ENCODE measurements at regions not wholly inside any gene's neighbourhood (a gene's known extent, or its start where the extent isn't known, plus 50 kb on each side); places are given as distances from the start of the nearest gene placed in this dataset.

DNA sequence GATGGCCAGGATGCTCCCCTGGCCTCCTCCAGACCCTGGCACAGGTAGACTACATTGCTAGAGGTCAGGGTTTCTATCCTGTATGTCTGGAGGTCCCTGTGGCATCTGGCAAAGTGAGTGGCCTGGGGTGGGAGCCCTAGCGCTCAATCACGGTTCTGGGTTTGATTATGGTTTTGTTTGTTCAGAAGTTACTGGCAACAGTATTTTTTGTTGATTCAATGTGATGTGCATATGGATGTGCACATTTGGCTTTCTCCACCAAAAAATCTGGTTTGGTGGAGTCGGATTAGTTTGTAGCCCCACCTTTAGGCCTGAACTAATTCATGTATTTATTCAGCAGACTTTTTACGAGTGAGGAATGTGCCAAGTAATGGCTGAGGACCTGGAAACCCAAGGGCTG, 109.7 kb downstream of the VEGFA start:
- H3K36me3 ChIP-seq (ENCODE audit: control insufficient read depth in 2 of 2, extremely low read depth in 1 of 2, insufficient read depth in 2 of 2, low read length in 2 of 2): no peaks in the 10 kb centered on the region
- ChIA-PET POLR2A (no interaction called here), CTCF (interaction anchor here (0.9 kb wide), 1 partner anchor 212 kb away, joined by 3 read pairs; no protein-coding TSS in a partner anchor)
- no peaks in the 10 kb centered on the region for H4K20me1 ChIP-seq (replicated peaks; ENCODE audit: control insufficient read depth, extremely low read depth, insufficient read depth, low read length)
- intact Hi-C loops (cut with micrococcal nuclease): no loop called here
- no peak overlapping the region for H2AFZ ChIP-seq (ENCODE audit: low read depth, low read length)
- H3K9me3 ChIP-seq (replicated peaks; ENCODE audit: control insufficient read depth, insufficient read depth, low read length): no peaks in the 10 kb centered on the region
- H3K4me3 ChIP-seq (replicated peaks in 1 of 3; ENCODE audit: insufficient read depth in 1 of 3, low read depth in 1 of 3, low read length in 3 of 3): no peak overlapping the region
- H3K27me3 ChIP-seq (ENCODE audit: control insufficient read depth in 2 of 2, insufficient read depth in 2 of 2, low read length in 2 of 2): no peaks in the 10 kb centered on the region
- TF ChIP-seq, protein P1, sequence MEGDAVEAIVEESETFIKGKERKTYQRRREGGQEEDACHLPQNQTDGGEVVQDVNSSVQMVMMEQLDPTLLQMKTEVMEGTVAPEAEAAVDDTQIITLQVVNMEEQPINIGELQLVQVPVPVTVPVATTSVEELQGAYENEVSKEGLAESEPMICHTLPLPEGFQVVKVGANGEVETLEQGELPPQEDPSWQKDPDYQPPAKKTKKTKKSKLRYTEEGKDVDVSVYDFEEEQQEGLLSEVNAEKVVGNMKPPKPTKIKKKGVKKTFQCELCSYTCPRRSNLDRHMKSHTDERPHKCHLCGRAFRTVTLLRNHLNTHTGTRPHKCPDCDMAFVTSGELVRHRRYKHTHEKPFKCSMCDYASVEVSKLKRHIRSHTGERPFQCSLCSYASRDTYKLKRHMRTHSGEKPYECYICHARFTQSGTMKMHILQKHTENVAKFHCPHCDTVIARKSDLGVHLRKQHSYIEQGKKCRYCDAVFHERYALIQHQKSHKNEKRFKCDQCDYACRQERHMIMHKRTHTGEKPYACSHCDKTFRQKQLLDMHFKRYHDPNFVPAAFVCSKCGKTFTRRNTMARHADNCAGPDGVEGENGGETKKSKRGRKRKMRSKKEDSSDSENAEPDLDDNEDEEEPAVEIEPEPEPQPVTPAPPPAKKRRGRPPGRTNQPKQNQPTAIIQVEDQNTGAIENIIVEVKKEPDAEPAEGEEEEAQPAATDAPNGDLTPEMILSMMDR (IDR thresholded peaks at IDR 0.05; ENCODE audit: extremely low read depth in 1 of 2, insufficient read depth in 1 of 2, low read depth in 1 of 2, low read length in 2 of 2): no peak
- TF ChIP-seq, protein P2, sequence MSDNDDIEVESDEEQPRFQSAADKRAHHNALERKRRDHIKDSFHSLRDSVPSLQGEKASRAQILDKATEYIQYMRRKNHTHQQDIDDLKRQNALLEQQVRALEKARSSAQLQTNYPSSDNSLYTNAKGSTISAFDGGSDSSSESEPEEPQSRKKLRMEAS (IDR thresholded peaks at IDR 0.05; ENCODE audit: insufficient read depth, insufficient read length): no peak
- TF ChIP-seq GATA2 (IDR thresholded peaks at IDR 0.05; ENCODE audit: insufficient read depth, insufficient read length, low read depth, low read length): no peak
- no peak for TF ChIP-seq FOS (IDR thresholded peaks at IDR 0.05; ENCODE audit: borderline replicate concordance, insufficient read depth, low read length)
- TF ChIP-seq EZH2 (IDR thresholded peaks at IDR 0.05; ENCODE audit: borderline replicate concordance, low read depth, low read length, severe bottlenecking): no peak
- no TSS peak for BruUV-seq (replicated peaks)
- no peak overlapping the region for H3K27ac ChIP-seq (ENCODE audit: insufficient read depth, low read depth, low read length)
- FAIRE-seq (no peak), DNase-seq (ENCODE audit: low read depth, low spot score) (no peak)
- no peaks in the 10 kb centered on the region for H3K79me2 ChIP-seq (ENCODE audit: control insufficient read depth, insufficient read depth, low read length)
- H3K9ac ChIP-seq (replicated peaks; ENCODE audit: extremely low read depth, insufficient read depth, low read length): no peak overlapping the region
- H3K4me1 ChIP-seq (ENCODE audit: control insufficient read depth, extremely low read depth, insufficient read depth, low read length): no peaks in the 10 kb centered on the region
- dilution Hi-C loops (cut with MboI; ENCODE audit: extremely low pct_ligation_motif_present, low sequenced_read_pairs): no loop called here
- H3K9me1 ChIP-seq (replicated peaks; ENCODE audit: control insufficient read depth, extremely low read depth, insufficient read depth, low read length): no peaks in the 10 kb centered on the region
- H3K4me2 ChIP-seq (ENCODE audit: insufficient read depth, low read length): no peak overlapping the region

All from endothelial cell of umbilical vein (primary cell).